ENCODE measurements at regions not wholly inside any gene's neighbourhood (a gene's known extent, or its start where the extent isn't known, plus 50 kb on each side); places are given as distances from the start of the nearest gene placed in this dataset.

GRCh38 chr17:79187186-79187585 is 112.6 kb downstream of the ENGASE start:
- TF ChIP-seq, protein P1, sequence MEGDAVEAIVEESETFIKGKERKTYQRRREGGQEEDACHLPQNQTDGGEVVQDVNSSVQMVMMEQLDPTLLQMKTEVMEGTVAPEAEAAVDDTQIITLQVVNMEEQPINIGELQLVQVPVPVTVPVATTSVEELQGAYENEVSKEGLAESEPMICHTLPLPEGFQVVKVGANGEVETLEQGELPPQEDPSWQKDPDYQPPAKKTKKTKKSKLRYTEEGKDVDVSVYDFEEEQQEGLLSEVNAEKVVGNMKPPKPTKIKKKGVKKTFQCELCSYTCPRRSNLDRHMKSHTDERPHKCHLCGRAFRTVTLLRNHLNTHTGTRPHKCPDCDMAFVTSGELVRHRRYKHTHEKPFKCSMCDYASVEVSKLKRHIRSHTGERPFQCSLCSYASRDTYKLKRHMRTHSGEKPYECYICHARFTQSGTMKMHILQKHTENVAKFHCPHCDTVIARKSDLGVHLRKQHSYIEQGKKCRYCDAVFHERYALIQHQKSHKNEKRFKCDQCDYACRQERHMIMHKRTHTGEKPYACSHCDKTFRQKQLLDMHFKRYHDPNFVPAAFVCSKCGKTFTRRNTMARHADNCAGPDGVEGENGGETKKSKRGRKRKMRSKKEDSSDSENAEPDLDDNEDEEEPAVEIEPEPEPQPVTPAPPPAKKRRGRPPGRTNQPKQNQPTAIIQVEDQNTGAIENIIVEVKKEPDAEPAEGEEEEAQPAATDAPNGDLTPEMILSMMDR (conservative IDR thresholded peaks at IDR 0.05; ENCODE audit: low read depth, low read length), result no peak
- TF ChIP-seq EZH2 (IDR thresholded peaks at IDR 0.05; ENCODE audit: low read length, unreplicated experiment), result no peak
